BLaER1 treated with 17β-estradiol and CSF1 and Interleukin-3, amounts not matched to agents 10 nM and 100 nM (cell line): ENCODE measurements at regions not wholly inside any gene's neighbourhood (a gene's known extent, or its start where the extent isn't known, plus 50 kb on each side); places are given as distances from the start of the nearest gene placed in this dataset.

Source experiments
- H3K27ac ChIP-seq, 11 experiments: shearing (Covaris generic); formaldehyde crosslinking; 2 replicates each; pipeline ENCODE4 v1.8.1; 2022
- H3K27me3 ChIP-seq, 11 experiments: shearing (Covaris generic); formaldehyde crosslinking; 2 replicates each; pipeline ENCODE4 v1.8.1; 2022
- H3K36me3 ChIP-seq, 11 experiments: shearing (Covaris generic); formaldehyde crosslinking; 2 replicates each; pipeline ENCODE4 v1.8.1; 2022
- H3K4me1 ChIP-seq, 10 experiments: shearing (Covaris generic); formaldehyde crosslinking; 2 replicates each; pipeline ENCODE4 v1.8.1; 2022
- H3K4me2 ChIP-seq, 11 experiments: shearing (Covaris generic); formaldehyde crosslinking; 2 replicates each; pipeline ENCODE4 v1.8.1; 2022
- H3K4me3 ChIP-seq, 10 experiments: shearing (Covaris generic); formaldehyde crosslinking; 2 replicates each; pipeline ENCODE4 v1.8.1; 2022
- H3K9ac ChIP-seq, 11 experiments: shearing (Covaris generic); formaldehyde crosslinking; 2 replicates each; pipeline ENCODE4 v1.8.1; 2022
- H3K9me3 ChIP-seq, 11 experiments: shearing (Covaris generic); formaldehyde crosslinking; replicated peaks in 1 of 11; 2 replicates each; pipeline ENCODE4 v1.8.1; 2022
- H4K20me1 ChIP-seq, 11 experiments: shearing (Covaris generic); formaldehyde crosslinking; 2 replicates each; pipeline ENCODE4 v1.8.1; 2022
- Cebpa-rat ChIP-seq, 11 experiments: shearing (Covaris generic); IDR thresholded peaks; 2 replicates each; pipeline ENCODE4 v1.8.1; 2022

DNA sequence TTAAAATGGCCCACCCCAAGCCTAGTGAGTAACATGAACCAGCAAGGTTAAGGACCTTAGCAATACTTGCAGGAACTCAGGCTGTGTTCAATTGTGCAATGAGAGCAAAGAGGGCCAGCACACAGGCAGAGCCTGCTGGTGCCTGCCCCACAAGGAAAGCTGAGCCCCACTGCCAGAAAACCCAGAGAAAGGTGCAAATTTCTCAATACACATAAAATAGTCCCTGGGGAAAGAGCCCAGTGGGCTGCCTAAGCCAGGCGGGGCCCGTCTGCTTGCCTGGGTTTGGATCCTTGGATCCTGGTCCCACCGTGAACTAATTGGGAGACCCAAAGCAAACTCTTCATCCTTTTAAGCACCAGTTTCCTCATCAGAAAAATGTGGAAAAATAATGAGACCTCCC, 128.5 kb upstream of the CACNA1E start:
- H4K20me1 ChIP-seq, result no peaks in the 10 kb centered on the region
- no peaks in the 10 kb centered on the region for H3K9me3 ChIP-seq
- no peak overlapping the region for H3K4me2 ChIP-seq
- TF ChIP-seq Cebpa-rat (IDR thresholded peaks at IDR 0.05), result no peak
- peaks cover 0 to 13% (median 0%) of the 10 kb centered on the region in 10 experiments; a peak in 6 of 20 replicates for H3K4me1 ChIP-seq
- H3K36me3 ChIP-seq, result no peaks in the 10 kb centered on the region
- no peak overlapping the region for H3K9ac ChIP-seq
- H3K27ac ChIP-seq, result no peak overlapping the region
- H3K4me3 ChIP-seq, result no peak overlapping the region
- no peaks in the 10 kb centered on the region for H3K27me3 ChIP-seq

DNA sequence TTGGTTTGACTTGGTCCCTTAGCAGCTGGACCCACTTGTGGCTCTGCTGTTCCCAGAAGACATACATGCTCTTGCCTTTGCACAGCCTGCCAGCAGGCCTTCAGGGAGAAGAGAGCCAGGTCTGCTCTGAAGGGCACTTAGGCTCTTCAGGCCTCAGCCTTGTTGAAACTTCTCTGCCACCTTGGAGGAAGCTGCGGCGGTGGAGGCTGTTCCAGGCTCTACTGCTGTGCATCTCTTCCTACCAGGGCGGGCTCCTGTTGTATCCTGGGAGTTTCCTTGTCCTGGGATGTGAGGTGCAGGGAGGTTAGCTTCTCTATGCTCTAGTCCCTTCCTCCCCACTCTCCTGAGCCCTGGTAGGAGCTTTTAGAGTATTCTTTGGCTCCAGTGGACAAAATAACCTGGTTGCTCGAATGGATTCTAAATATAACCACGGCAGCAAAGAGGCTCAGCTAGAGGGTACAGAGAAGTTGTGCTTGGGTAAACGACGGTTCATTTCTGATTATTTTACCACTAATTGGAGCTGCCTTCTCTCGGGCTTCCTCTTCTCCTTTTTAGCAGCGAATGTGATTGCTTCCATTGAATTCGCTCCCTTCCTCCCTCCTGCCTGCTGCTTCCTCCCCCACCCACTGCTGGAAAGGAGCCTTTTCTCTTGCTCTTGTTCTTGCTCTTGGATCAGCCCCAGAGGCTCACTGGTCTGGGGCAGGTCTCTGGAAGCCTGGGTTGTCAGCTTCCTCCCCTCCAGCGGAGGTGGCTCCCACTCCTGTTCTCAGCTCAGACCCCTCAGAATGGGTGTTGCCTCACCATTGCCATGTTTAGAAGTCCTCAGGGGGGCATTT, 126.6 kb upstream of the CACNA1E start:
- Histone ChIP-seq H3K27ac (no peak overlapping the region), H3K36me3 (no peaks in the 10 kb centered on the region), H3K4me3 (no peak overlapping the region), H3K9ac (no peak overlapping the region), H3K9me3 (no peaks in the 10 kb centered on the region), H3K27me3 (no peaks in the 10 kb centered on the region), H3K4me2 (peak overlapping the region in 4 of 11 experiments; percentile 2 to 63 (median 42); a peak in 6 of 22 replicates), H3K4me1 (peaks cover 0 to 13% (median 0%) of the 10 kb centered on the region in 10 experiments; a peak in 6 of 20 replicates), H4K20me1 (no peaks in the 10 kb centered on the region)
- no peak for TF ChIP-seq Cebpa-rat (IDR thresholded peaks at IDR 0.05)

- Histone ChIP-seq H3K36me3 (no peaks in the 10 kb centered on the region), H3K27ac (no peak overlapping the region), H4K20me1 (no peaks in the 10 kb centered on the region), H3K4me3 (no peak overlapping the region), H3K4me1 (peaks cover 0 to 13% (median 0%) of the 10 kb centered on the region in 10 experiments; a peak in 6 of 20 replicates), H3K27me3 (no peaks in the 10 kb centered on the region), H3K9ac (no peak overlapping the region), H3K4me2 (no peak overlapping the region), H3K9me3 (no peaks in the 10 kb centered on the region)
- TF ChIP-seq Cebpa-rat (IDR thresholded peaks at IDR 0.05), result no peak
Observed at GRCh38 chr1:181359012-181359411, 124.3 kb upstream of the CACNA1E start.

- Histone ChIP-seq H3K9ac (no peak overlapping the region), H3K9me3 (no peaks in the 10 kb centered on the region), H3K27me3 (no peaks in the 10 kb centered on the region), H3K4me1 (no peaks in the 10 kb centered on the region), H3K27ac (no peak overlapping the region), H4K20me1 (no peaks in the 10 kb centered on the region), H3K36me3 (no peaks in the 10 kb centered on the region), H3K4me2 (no peak overlapping the region), H3K4me3 (no peak overlapping the region)
- no peak for TF ChIP-seq Cebpa-rat (IDR thresholded peaks at IDR 0.05)
Observed at GRCh38 chr1:181364801-181365200, 118.5 kb upstream of the CACNA1E start.

- H3K4me3 ChIP-seq, result no peak overlapping the region
- H3K4me2 ChIP-seq, result no peak overlapping the region
- no peaks in the 10 kb centered on the region for H3K27me3 ChIP-seq
- peaks cover 8 to 12% (median 9%) of the 10 kb centered on the region in 11 experiments for H3K9me3 ChIP-seq
- H3K9ac ChIP-seq, result no peak overlapping the region
- H3K27ac ChIP-seq, result no peak overlapping the region
- no peaks in the 10 kb centered on the region for H3K36me3 ChIP-seq
- no peaks in the 10 kb centered on the region for H3K4me1 ChIP-seq
- TF ChIP-seq Cebpa-rat (IDR thresholded peaks at IDR 0.05), result no peak
- no peaks in the 10 kb centered on the region for H4K20me1 ChIP-seq
Observed at GRCh38 chr1:181366910-181367309, 116.4 kb upstream of the CACNA1E start.

DNA sequence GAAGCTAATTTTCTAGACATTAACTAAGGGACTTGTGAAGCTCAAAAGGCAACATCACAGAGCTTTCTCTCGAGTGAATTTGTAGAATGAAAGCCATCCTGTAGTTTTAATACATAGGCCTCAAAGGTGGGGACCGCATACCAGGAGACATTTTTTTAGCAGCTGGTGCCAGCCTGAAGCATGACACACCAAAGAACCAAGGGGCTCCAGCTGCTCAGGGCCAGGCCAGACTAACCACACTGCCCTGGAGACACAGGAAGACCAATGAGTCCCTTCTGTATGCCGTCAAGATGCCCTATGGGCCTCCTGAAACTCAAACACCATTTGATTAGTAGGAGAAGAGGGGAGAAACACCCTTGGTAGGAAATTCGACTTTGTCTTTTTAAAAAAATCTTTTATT, 113.9 kb upstream of the CACNA1E start:
- Histone ChIP-seq H4K20me1 (no peaks in the 10 kb centered on the region), H3K27me3 (no peaks in the 10 kb centered on the region), H3K4me3 (no peak overlapping the region), H3K9me3 (peaks cover 14 to 20% (median 15%) of the 10 kb centered on the region in 11 experiments), H3K4me1 (no peaks in the 10 kb centered on the region), H3K9ac (no peak overlapping the region), H3K4me2 (no peak overlapping the region), H3K27ac (no peak overlapping the region), H3K36me3 (no peaks in the 10 kb centered on the region)
- TF ChIP-seq Cebpa-rat (IDR thresholded peaks at IDR 0.05), result no peak

- no peaks in the 10 kb centered on the region for H3K27me3 ChIP-seq
- H3K36me3 ChIP-seq, result no peaks in the 10 kb centered on the region
Observed at GRCh38 chr1:181383695-181384094, 99.6 kb upstream of the CACNA1E start.

GRCh38 chr1:181386340-181386739, 97.0 kb upstream of the CACNA1E start:
- Histone ChIP-seq H3K36me3 (no peaks in the 10 kb centered on the region), H4K20me1 (no peaks in the 10 kb centered on the region), H3K9me3 (no peaks in the 10 kb centered on the region), H3K4me3 (no peak overlapping the region), H3K4me2 (no peak overlapping the region), H3K4me1 (peaks cover 0 to 17% (median 1%) of the 10 kb centered on the region in 10 experiments; a peak in 6 of 20 replicates), H3K27ac (no peak overlapping the region), H3K27me3 (no peaks in the 10 kb centered on the region), H3K9ac (no peak overlapping the region)
- no peak for TF ChIP-seq Cebpa-rat (IDR thresholded peaks at IDR 0.05)

More at GRCh38 chr1:181383695-181384094, 99.6 kb upstream of the CACNA1E start:
- no peak overlapping the region for H3K9ac ChIP-seq
- no peaks in the 10 kb centered on the region for H4K20me1 ChIP-seq
- H3K4me2 ChIP-seq, result peak overlapping the region in 3 of 11 experiments; percentile 33 to 50 (median 44); a peak in 4 of 22 replicates
- peaks cover 0 to 17% (median 0%) of the 10 kb centered on the region in 10 experiments; a peak in 4 of 20 replicates for H3K4me1 ChIP-seq
- no peak for TF ChIP-seq Cebpa-rat (IDR thresholded peaks at IDR 0.05)
- H3K9me3 ChIP-seq, result peaks cover 0 to 6% (median 0%) of the 10 kb centered on the region in 11 experiments; a peak in 2 of 22 replicates
- no peak overlapping the region for H3K4me3 ChIP-seq
- H3K27ac ChIP-seq, result no peak overlapping the region

DNA sequence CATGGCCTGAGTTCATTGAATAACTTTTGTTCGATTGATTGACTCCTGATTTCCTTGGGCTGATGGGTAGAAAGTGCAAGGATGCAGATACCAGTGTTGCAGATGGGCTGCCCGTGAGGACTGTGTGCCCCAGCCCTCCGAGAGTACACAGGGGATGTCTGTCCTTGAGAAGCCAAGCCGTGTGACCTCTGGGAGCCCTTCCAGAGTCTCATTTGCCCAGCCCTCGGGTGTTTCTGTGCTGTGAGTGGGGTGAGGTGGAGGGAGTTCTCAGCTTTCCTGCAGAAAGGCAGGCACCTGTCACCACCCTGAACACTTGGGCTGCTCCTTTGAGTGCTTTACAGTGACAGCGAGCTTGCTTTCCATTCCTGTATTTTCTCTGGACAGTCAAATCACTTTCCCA, 96.4 kb upstream of the CACNA1E start:
- H3K9ac ChIP-seq, result no peak overlapping the region
- TF ChIP-seq Cebpa-rat (IDR thresholded peaks at IDR 0.05), result no peak
- H3K4me2 ChIP-seq, result no peak overlapping the region
- H3K4me3 ChIP-seq, result no peak overlapping the region
- no peaks in the 10 kb centered on the region for H3K27me3 ChIP-seq
- no peaks in the 10 kb centered on the region for H3K9me3 ChIP-seq
- H4K20me1 ChIP-seq, result no peaks in the 10 kb centered on the region
- peaks cover 0 to 17% (median 7%) of the 10 kb centered on the region in 10 experiments; a peak in 8 of 20 replicates for H3K4me1 ChIP-seq
- no peak overlapping the region for H3K27ac ChIP-seq
- no peaks in the 10 kb centered on the region for H3K36me3 ChIP-seq

- TF ChIP-seq Cebpa-rat (IDR thresholded peaks at IDR 0.05), result peak in 1 of 11 experiments; percentile 51; a peak in 1 of 22 replicates
- H4K20me1 ChIP-seq, result no peaks in the 10 kb centered on the region
- no peaks in the 10 kb centered on the region for H3K9me3 ChIP-seq
- no peak overlapping the region for H3K4me3 ChIP-seq
- no peak overlapping the region for H3K4me2 ChIP-seq
- H3K9ac ChIP-seq, result no peak overlapping the region
- no peaks in the 10 kb centered on the region for H3K27me3 ChIP-seq
- no peak overlapping the region for H3K27ac ChIP-seq
- no peaks in the 10 kb centered on the region for H3K36me3 ChIP-seq
- peaks cover 0 to 23% (median 8%) of the 10 kb centered on the region in 10 experiments; a peak in 9 of 20 replicates for H3K4me1 ChIP-seq
Observed at GRCh38 chr1:181387702-181388101, 95.6 kb upstream of the CACNA1E start.
